ENCODE measurements at regions not wholly inside any gene's neighbourhood (a gene's known extent, or its start where the extent isn't known, plus 50 kb on each side); places are given as distances from the start of the nearest gene placed in this dataset.

DNA sequence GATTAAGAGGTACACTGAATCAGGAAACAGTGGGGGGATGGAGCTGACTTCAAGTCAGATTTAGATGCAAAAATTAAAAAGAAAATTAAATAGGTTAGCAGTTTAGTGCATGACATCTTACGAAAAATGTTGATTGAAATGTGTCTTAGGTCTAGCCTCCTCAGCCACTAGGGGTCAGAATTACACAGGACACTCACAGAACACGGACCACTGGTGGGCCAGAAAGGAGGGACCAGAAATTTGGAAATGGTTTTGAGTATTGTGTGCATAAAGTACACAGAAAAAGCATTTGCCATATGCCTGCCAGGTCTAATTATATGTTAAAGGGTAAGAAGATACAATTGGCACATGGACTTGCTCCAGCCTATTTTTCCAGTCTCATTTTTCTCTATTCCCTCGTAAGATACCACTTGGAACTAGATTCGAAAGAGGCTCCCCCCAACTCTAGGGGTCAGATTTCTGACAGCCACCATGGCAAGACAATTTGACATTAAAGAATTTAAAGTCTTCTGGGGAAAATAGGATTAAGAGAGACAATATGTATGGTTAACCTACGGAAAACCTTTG is 550.2 kb upstream of the SETBP1 start:
- no peak for DNase-seq (ENCODE audit: low read depth, low spot score)

DNA sequence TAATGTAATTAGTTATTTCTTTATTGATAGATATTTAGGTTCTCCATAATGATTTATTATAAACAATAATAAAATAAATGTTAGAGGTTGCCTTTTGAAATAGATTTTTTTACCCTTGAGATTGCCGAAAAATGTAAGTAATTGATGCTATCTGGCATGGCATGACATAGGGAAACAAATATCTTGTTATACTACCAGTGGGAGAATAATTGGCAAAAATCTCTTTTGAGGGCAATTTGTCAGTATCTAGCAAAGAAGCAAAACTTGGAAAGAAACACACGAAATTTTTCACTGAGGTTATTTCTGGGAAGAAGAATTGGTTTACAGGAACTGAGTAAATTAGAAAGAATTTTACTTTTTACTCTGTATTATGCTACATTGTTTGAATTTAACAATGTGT is 547.2 kb upstream of the SETBP1 start:
- no peak for DNase-seq (ENCODE audit: low read depth, low spot score)

DNA sequence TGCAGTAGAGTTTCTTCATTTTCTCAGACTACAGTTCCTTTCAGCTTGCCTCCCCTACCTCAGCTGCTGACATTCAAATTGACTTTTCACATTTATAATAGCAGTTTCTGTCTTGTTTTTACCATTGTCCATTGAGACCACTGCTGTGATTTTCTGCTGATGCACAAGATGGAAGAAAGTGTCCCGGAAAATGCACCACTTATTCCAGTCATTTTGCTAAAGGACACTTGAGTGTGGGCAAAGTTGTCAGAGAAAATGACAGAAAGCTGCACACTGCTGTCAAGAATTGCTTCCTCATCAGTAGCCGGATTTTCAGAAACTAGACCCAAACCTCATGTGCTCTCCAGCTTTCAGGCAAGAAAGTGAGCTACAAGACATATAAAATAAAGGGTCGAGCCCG is 546.2 kb upstream of the SETBP1 start:
- no peak for DNase-seq (ENCODE audit: low read depth, low spot score)

DNA sequence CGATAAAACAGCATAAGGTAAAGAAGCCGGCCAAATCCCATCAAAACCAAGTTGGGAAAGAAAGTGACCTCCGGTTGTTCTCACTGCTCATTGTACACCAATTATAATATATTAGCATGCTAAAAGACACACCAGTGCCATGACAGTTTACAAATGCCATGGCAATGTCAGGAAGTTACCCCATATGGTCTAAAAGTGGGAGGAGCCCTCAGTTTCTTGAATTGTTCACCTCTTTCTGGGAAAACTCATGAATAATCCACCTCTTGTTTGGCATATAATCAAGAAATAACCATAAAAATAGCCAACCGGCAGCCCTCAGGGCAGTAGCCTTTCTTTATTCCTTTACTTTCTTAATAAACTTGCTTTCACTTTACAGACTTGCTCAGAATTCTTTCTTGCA is 544.9 kb upstream of the SETBP1 start:
- no peak for DNase-seq (ENCODE audit: low read depth, low spot score)

DNA sequence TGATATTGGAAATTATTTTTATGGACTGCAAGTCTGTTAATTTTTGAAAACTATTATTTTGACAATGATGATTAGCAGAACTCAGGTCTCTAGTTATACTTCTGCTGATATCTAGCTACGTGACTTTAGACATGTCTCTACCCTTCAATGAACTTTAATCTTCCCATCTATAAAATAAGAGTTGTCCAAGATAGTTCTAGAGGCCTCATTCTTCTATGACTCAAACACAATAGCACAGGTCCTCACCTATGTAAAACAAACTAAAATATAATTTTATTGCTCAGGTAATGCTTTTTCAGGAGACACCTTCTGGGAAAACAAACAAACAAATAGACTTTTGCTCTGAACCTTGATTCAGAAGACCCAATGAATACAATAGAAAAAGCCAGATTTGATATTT is 544.4 kb upstream of the SETBP1 start:
- DNase-seq (ENCODE audit: low read depth, low spot score) = no peak

DNA sequence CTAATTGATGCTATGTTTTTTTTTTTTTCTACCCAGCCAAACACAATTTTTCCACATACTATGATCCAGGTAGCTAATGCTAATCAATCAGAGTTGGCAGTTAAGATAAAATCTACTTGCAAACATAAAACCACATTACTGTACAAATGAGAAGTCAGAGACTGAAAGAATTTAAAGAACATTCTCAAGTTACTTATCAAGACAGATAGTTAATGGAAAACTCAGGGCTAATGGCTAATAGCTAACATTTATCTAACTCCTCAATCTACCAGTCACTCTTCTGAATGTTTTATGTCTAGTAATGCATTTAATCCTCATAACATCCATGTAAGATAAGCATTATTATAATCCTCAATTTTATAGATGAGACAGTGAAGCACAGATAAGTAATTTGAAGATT is 537.6 kb upstream of the SETBP1 start:
- DNase-seq (ENCODE audit: low read depth, low spot score) = no peak

DNA sequence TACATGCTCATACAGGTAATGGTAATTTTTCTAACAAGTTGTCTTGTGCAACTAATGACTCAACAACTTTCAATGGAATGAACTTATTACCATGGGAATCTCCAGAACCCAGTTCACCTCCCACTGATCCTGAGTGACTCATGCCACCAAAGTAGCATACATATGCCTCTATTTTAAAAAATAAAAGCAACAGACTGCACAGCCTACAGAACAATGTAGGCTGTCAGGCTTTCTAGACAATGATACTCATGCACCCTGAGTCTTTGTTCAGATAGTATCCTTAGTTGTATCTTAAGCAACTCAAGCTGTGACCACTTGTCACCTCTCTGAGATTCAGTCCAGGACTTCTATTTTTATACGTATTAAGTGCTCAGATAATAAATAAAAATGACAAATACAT is 531.0 kb upstream of the SETBP1 start:
- peak; percentile 47 for DNase-seq (ENCODE audit: low read depth, low spot score)

DNA sequence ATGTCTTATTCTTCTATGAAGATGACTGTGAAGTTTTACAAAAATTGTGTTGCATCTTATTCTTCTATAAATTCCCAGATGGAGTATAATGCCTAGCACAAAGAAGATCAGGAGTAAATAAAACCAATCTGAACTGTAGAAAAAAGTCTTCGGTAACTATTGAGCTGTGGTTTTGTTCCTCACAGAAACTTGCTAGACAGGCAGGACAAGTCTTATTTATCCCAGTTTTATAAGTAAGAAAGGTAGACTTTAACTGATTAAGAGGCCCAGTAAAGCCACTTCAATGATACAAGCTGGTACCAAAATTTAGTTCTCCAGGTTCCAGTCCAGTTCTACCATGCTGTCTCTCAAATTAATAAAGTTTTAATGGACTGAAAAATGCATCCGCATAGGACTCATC is 526.7 kb upstream of the SETBP1 start:
- DNase-seq (ENCODE audit: low read depth, low spot score) = no peak

DNA sequence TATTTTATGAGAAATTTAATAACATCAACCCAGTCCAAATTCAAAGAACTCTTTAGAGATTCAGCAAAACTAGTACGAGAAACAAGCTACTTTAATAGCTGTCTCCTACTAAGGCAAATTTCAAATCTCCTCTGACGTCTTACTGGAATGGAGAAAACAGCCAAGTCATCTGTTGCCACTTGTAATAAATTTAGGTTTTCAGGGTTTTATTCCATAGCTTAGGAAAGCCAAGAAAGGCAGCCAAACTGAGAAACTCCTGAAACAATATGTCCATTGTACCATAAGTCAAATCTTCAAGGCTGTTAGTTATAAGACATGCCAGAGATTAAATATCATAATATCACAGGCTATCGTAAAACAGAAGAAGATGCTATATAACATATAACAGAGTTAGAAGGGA is 524.6 kb upstream of the SETBP1 start:
- DNase-seq (ENCODE audit: low read depth, low spot score) = no peak

DNA sequence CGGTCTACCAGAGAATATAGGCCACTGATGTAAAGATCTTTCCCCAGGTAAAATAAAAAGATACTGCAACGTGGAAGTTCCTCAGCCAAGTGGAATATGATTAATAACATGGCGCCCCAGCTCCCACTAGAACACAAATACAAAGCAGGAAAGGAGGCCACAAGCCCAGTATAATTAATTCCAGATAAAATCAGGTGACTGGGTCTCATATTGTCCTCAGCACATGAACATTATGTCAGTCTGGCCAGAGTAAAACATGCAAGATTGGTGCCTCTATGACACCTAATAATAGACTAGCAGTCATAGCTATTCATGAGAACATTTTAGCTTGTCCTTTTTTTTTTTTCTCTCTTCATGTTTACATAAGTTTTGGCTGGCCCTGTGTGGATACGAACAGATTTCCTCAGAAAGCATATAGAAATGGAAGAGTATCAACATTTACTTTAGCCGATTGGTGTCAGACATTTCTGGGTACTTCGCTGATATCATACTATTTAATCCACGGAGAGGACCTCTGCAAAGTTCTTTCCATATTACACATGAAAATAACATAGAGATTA is 523.8 kb upstream of the SETBP1 start:
- DNase-seq (ENCODE audit: low read depth, low spot score) = no peak

DNA sequence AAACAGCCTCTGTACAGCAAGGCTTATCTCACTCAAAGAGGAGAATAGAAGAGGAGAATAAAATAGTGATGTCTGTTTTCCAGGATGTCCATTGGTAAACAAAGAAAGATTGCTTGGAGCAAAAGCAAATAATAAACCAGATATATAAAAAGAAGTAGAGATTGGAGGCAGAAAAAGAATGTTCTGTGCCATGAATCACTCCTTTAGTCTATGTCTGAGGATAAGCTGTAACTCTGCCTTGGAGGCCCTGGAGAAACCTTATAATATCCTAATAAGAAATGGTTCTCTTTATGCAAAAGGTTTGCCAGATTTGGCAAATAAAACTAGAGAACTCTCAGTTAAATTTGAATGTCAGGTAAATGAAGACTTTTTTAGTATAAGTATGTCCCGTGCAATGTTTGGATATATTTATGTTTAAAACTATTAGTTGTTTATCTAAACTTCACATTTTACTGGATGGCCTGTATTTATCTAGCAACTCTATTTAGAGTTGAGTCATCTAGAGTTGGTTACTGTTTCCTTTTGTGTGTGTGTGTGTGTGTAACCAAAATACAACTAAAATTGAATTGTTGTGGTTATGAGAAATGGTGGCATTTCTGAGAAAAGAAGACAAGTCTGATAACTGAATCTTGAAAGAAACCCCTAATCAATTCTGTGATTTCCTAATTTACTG is 510.3 kb upstream of the SETBP1 start:
- DNase-seq (ENCODE audit: low read depth, low spot score) = no peak

DNA sequence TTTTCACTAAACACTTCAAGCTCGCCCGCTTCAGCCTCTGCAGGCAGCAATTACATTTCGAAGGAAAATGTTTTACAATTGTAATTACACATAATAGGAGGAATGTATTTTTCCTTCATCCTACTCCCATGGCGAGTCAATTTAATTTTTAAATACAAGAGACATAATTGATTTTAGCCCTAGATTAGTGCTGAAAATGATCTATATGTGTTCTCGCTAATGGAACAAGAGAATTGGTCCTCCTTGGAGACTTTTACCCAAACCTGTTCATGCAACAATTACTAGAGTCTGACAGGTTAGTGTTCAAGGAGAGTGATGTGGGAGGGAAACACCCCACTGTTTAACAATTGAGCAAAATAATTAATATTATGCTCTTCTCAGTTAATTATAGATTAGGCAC is 509.4 kb upstream of the SETBP1 start:
- DNase-seq (ENCODE audit: low read depth, low spot score) = no peak

DNA sequence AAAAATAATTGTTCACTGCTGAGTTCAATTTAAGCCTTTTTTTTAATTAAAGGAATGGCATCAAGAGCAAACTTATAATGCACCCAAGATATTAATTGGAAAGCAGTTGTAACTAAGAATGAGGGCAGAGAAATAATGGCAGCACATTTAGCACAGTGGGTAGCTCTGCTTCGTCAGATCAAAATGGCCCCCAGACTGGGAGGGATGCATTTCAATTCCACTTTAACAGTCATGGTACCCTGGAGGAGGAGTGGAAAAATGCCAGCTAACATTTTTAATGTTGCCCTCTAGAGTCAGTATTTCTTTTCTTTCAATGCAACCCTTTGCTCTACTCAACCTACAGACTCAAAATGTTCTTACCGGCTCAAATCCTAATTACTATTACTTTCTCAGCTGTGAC is 504.8 kb upstream of the SETBP1 start:
- DNase-seq (ENCODE audit: low read depth, low spot score) = no peak

DNA sequence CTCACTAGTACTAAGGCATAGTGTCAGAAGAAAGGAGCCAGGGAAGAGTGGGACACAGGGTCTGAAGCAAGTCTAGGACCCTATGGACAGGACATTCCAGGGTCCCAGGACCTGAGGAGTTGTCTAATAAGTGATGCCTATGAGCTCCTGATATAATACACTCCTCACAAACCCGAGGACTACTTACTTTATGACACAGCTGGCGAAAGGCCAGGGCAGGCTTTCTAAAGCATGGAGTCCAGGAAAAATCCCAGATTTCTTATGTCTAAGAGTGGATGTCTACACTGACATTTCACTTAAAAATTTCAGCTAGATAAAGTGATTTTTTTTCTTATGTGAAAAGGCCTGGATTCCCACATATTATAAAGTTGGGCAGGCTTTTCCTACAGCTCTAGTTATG is 502.2 kb upstream of the SETBP1 start:
- DNase-seq (ENCODE audit: low read depth, low spot score) = no peak

DNA sequence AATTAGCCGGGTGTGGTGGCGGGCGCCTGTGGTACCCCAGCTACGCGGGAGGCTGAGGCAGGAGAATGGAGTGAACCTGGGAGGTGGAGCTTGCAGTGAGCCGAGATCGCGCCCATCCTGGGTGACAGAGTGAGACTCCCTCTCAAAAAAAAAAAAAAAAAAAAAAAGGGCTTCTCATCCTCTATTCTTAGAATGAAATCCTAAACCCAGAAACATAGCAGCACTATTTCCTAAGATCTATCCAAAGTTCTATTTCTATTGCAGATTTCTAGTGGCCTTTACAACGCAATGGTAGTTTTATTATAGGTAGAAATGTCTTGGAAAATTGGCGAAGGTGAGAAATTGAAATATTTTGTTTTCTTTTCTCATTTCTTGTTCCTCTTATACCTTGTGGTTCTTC is 501.0 kb upstream of the SETBP1 start:
- no peak for DNase-seq (ENCODE audit: low read depth, low spot score)

DNA sequence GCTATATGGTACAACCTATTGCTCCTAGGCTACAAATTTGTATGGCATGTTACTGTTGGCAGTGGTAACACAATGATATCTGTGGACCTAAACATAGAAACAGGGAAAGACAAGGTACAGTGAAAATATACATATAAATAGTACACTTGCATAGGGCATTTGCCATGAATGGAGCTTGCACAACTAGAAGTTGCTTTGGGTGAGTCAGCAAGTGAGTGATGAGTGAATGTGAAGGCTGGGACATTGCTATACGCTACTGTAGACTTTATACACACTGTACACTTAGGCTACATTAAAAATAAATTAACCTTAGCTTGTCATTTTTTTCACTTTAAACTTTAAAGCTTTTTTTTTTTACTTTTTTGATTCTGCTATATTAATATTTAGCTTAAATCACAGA is 500.0 kb upstream of the SETBP1 start:
- no peak for DNase-seq (ENCODE audit: low read depth, low spot score)

DNA sequence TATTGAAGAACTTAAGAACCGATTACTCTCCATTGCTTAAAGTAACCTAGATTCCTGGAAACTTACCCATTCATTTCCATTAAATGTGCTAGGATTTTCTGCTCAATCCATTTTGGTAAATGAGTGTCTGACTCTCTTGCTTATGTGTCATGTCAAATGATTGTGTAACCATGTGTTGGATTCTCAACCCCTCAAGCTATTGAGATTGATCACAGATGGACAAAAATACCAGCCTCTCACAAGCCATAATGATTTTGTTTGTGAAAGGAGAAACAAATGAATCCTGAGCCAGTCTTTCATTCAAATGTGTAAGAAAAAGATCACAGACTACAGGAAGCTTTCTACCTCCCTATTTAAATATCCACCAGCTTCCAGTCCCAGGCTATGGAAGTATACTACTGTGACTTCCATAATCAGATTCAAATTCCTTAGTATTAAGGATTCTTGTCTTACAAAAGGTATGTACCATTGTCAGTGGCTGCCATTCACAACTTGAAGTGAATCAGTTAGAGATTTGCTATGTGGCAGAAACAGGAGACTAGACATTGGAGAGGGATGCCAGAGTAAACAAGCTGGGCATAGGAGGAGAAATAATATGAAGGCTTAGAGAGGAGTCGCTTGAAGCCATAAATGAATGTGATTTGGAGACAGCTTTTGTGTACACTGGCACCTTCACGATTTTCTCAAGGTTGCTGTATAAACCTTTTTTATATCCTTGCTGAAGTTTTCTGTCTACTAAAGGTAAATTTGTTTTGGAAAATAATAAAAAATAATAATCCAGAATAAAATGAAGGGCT is 498.5 kb upstream of the SETBP1 start:
- no peak for DNase-seq (ENCODE audit: low read depth, low spot score)

DNA sequence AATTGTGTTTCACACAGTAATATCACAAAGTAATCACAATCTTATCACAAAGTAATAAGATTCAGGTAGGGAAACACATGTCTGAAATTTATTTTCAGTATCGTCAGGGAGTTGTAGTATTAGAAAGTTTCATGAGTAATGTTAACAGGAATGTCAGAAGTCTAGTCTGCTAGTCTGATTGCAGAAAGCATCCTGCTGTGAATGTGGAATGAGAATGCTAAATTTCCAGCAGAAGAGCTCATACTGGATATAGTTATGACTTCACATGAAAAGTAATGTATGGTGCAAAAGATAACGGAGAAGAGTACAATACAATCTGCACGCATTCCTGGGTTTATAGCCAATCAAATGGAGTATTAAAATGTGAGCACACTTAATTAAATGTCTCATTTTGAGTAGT is 494.7 kb upstream of the SETBP1 start:
- no peak for DNase-seq (ENCODE audit: low read depth, low spot score)

DNA sequence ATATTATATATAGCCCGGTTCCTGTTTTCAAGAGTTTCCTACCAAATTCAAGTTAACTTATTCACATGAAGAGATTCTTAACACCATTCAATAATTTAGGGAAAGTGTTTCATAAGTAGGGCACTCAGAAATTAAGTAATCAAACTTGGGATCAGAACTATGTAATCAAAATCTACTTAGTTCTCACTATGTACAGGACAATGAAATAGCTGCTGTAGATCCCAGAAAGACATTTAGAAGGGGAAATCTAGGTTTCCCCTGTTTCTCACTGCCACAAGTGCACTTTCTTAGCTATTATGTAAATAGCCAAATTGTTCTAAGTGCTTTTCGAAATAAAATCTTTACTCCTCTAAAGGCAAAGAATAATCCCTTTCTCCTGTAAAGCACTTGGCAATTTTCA is 493.6 kb upstream of the SETBP1 start:
- no peak for DNase-seq (ENCODE audit: low read depth, low spot score)

DNA sequence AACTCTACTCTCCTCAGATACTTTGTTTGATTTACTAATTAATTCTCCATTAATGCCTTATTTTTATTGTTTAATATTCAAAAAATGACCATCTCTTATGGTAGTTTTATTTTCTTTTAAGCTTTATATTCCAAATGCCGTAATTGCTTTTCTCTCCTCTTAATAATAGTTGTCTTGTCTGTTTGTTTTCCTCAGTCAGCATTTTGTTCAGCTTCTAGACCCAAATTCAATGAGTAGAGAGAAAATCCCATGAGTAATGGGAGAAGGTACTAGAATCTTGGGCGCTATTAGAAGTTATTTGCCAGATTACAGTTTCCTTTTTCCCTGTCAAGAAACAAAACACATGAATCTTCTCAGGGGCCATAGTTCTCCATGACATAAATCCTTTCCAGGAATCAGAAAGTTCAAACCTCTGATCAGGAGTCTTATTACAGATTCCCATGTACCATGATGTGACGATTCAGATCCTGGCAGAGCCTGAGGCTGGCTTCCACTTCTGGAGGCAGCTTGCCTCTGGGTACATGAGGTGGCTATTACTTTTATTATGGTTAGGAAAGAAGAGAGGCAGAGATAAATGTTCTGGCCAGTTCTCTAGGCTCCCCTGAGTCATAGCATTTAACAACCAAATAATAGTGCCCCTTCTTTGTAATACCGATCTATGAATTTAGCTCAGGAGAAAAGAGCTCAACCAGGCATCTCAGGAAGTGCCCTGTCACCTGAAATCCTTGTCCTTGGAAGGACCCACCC is 485.1 kb upstream of the SETBP1 start:
- DNase-seq (ENCODE audit: low read depth, low spot score) = no peak

DNA sequence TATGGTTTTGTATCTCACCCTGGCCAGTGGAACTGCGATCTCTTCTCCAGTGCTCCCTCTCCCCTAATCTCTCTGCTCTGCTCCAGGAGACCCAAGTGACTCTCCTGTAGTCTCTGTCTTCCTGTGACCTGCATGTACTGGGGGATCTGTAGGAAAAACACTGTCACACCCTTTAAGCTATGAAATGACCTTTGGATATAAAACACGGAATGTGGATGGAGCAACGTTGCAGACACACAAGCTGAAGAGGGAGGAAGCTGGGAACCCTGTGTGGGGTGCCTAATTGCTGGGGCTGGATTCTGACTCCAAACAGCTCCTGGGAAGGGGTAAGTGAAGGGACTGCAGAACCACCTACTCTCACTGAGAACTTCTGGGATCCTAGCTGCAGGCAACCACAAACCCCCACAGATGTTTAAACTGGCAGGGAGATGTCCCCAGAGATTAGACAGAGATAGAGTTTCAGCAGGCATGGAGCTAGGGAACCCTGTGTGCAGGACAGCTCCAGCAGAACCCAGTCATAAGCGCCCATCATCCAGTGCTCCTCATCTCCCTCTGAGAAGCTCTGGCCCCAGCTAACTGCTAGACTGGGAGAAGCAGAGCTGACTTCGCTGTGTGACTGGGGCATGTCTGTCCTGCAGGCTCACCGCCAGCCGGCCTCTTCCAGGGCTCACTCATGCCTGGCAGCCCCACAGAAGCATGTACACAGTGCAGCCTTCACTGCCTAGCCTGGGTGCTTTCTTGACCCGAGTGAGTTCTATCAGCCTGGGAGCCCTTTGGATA is 482.7 kb upstream of the SETBP1 start:
- peak; percentile 20 for DNase-seq (ENCODE audit: low read depth, low spot score)
